ENCODE measurements at regions not wholly inside any gene's neighbourhood (a gene's known extent, or its start where the extent isn't known, plus 50 kb on each side); places are given as distances from the start of the nearest gene placed in this dataset.

DNA sequence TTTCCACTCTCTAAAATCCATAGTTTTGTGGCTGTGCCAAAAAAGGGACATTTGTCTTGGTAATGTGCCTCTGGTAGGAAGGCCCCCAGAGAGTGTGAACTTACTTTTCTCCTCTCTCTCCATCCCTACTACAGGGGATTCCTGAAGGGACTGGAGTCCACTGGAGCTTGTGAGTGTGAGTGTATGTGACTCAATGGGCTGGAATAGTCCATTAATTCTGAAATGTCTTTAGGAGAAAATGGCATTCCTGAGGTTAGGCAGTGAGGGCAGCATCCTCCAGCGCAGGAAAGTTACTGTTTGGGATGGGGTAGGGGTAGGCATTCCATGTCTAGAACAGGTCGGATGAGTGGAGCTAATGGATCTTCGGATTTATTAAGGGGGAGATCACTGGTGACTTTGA is 59.8 kb upstream of the CACNA2D3 start:
- H3K9me3 Mint-ChIP-seq, result no peaks in the 10 kb centered on the region
- ATAC-seq (no peak), DNase-seq (ENCODE audit: low spot score) (no peak)
- no peak overlapping the region for H3K4me2 ChIP-seq
- no peak overlapping the region for H3K4me3 ChIP-seq
- no peak overlapping the region for H3K27ac Mint-ChIP-seq
- H3K36me3 Mint-ChIP-seq (ENCODE audit: low read depth), result no peaks in the 10 kb centered on the region
- no peaks in the 10 kb centered on the region for H3F3A ChIP-seq (replicated peaks; ENCODE audit: low read depth)
- H3K9me2 ChIP-seq (ENCODE audit: insufficient read depth), result peaks cover 5% of the 10 kb centered on the region; the same call in 1 of the 2 replicates
- H3K4me3 Mint-ChIP-seq, result no peak overlapping the region
- TF ChIP-seq, protein P1, sequence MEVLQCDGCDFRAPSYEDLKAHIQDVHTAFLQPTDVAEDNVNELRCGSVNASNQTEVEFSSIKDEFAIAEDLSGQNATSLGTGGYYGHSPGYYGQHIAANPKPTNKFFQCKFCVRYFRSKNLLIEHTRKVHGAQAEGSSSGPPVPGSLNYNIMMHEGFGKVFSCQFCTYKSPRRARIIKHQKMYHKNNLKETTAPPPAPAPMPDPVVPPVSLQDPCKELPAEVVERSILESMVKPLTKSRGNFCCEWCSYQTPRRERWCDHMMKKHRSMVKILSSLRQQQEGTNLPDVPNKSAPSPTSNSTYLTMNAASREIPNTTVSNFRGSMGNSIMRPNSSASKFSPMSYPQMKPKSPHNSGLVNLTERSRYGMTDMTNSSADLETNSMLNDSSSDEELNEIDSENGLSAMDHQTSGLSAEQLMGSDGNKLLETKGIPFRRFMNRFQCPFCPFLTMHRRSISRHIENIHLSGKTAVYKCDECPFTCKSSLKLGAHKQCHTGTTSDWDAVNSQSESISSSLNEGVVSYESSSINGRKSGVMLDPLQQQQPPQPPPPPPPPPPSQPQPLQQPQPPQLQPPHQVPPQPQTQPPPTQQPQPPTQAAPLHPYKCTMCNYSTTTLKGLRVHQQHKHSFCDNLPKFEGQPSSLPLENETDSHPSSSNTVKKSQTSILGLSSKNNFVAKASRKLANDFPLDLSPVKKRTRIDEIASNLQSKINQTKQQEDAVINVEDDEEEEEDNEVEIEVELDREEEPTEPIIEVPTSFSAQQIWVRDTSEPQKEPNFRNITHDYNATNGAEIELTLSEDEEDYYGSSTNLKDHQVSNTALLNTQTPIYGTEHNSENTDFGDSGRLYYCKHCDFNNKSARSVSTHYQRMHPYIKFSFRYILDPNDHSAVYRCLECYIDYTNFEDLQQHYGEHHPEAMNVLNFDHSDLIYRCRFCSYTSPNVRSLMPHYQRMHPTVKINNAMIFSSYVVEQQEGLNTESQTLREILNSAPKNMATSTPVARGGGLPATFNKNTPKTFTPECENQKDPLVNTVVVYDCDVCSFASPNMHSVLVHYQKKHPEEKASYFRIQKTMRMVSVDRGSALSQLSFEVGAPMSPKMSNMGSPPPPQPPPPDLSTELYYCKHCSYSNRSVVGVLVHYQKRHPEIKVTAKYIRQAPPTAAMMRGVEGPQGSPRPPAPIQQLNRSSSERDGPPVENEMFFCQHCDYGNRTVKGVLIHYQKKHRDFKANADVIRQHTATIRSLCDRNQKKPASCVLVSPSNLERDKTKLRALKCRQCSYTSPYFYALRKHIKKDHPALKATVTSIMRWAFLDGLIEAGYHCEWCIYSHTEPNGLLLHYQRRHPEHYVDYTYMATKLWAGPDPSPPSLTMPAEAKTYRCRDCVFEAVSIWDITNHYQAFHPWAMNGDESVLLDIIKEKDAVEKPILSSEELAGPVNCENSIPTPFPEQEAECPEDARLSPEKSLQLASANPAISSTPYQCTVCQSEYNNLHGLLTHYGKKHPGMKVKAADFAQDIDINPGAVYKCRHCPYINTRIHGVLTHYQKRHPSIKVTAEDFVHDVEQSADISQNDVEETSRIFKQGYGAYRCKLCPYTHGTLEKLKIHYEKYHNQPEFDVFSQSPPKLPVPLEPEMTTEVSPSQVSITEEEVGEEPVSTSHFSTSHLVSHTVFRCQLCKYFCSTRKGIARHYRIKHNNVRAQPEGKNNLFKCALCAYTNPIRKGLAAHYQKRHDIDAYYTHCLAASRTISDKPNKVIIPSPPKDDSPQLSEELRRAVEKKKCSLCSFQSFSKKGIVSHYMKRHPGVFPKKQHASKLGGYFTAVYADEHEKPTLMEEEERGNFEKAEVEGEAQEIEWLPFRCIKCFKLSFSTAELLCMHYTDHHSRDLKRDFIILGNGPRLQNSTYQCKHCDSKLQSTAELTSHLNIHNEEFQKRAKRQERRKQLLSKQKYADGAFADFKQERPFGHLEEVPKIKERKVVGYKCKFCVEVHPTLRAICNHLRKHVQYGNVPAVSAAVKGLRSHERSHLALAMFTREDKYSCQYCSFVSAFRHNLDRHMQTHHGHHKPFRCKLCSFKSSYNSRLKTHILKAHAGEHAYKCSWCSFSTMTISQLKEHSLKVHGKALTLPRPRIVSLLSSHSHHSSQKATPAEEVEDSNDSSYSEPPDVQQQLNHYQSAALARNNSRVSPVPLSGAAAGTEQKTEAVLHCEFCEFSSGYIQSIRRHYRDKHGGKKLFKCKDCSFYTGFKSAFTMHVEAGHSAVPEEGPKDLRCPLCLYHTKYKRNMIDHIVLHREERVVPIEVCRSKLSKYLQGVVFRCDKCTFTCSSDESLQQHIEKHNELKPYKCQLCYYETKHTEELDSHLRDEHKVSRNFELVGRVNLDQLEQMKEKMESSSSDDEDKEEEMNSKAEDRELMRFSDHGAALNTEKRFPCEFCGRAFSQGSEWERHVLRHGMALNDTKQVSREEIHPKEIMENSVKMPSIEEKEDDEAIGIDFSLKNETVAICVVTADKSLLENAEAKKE (CRISPR knock-in tag; IDR thresholded peaks at IDR 0.05), result no peak
- TF ChIP-seq EZH2phosphoT487 (IDR thresholded peaks at IDR 0.05; ENCODE audit: unreplicated experiment) (no peak), JUNB (IDR thresholded peaks at IDR 0.05; ENCODE audit: unreplicated experiment) (no peak), NANOG (IDR thresholded peaks at IDR 0.05; ENCODE audit: borderline replicate concordance) (no peak), EZH2 (IDR thresholded peaks at IDR 0.05; ENCODE audit: low read depth, unreplicated experiment) (no peak), POLR2AphosphoS5 (IDR thresholded peaks at IDR 0.05; ENCODE audit: low read depth) (no peak), ZNF114 (CRISPR knock-in tag; IDR thresholded peaks at IDR 0.05) (no peak), STAT1 (IDR thresholded peaks at IDR 0.05; ENCODE audit: unreplicated experiment) (no peak)
- TF ChIP-seq, protein P2, sequence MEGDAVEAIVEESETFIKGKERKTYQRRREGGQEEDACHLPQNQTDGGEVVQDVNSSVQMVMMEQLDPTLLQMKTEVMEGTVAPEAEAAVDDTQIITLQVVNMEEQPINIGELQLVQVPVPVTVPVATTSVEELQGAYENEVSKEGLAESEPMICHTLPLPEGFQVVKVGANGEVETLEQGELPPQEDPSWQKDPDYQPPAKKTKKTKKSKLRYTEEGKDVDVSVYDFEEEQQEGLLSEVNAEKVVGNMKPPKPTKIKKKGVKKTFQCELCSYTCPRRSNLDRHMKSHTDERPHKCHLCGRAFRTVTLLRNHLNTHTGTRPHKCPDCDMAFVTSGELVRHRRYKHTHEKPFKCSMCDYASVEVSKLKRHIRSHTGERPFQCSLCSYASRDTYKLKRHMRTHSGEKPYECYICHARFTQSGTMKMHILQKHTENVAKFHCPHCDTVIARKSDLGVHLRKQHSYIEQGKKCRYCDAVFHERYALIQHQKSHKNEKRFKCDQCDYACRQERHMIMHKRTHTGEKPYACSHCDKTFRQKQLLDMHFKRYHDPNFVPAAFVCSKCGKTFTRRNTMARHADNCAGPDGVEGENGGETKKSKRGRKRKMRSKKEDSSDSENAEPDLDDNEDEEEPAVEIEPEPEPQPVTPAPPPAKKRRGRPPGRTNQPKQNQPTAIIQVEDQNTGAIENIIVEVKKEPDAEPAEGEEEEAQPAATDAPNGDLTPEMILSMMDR (conservative IDR thresholded peaks at IDR 0.05; ENCODE audit: low read depth in 2 of 2), result no peak
- TF ChIP-seq, protein P3, sequence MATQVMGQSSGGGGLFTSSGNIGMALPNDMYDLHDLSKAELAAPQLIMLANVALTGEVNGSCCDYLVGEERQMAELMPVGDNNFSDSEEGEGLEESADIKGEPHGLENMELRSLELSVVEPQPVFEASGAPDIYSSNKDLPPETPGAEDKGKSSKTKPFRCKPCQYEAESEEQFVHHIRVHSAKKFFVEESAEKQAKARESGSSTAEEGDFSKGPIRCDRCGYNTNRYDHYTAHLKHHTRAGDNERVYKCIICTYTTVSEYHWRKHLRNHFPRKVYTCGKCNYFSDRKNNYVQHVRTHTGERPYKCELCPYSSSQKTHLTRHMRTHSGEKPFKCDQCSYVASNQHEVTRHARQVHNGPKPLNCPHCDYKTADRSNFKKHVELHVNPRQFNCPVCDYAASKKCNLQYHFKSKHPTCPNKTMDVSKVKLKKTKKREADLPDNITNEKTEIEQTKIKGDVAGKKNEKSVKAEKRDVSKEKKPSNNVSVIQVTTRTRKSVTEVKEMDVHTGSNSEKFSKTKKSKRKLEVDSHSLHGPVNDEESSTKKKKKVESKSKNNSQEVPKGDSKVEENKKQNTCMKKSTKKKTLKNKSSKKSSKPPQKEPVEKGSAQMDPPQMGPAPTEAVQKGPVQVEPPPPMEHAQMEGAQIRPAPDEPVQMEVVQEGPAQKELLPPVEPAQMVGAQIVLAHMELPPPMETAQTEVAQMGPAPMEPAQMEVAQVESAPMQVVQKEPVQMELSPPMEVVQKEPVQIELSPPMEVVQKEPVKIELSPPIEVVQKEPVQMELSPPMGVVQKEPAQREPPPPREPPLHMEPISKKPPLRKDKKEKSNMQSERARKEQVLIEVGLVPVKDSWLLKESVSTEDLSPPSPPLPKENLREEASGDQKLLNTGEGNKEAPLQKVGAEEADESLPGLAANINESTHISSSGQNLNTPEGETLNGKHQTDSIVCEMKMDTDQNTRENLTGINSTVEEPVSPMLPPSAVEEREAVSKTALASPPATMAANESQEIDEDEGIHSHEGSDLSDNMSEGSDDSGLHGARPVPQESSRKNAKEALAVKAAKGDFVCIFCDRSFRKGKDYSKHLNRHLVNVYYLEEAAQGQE (IDR thresholded peaks at IDR 0.05; ENCODE audit: unreplicated experiment), result no peak
- peaks cover 3% of the 10 kb centered on the region for H3K27me3 Mint-ChIP-seq (ENCODE audit: insufficient read depth, low read depth, poor library complexity)
- H3K79me2 ChIP-seq (replicated peaks; ENCODE audit: insufficient read depth), result no peaks in the 10 kb centered on the region
- no peaks in the 10 kb centered on the region; the same call in 2 of the 3 replicates for H3K4me1 Mint-ChIP-seq
- no peak overlapping the region for H3K27ac ChIP-seq (ENCODE audit: low read depth)
- no peaks in the 10 kb centered on the region for H4K20me1 ChIP-seq (replicated peaks; ENCODE audit: insufficient read depth)
- no peaks in the 10 kb centered on the region for H3K27me3 ChIP-seq (ENCODE audit: insufficient read depth)
- H3K4me1 ChIP-seq (ENCODE audit: insufficient read depth), result no peaks in the 10 kb centered on the region
- no peak overlapping the region for H2AFZ ChIP-seq
- no peaks in the 10 kb centered on the region for H3K36me3 ChIP-seq (ENCODE audit: insufficient read depth)
